H1 (cell line): ENCODE measurements at regions not wholly inside any gene's neighbourhood (a gene's known extent, or its start where the extent isn't known, plus 50 kb on each side); places are given as distances from the start of the nearest gene placed in this dataset.

Experiments used
- CTCF ChIA-PET: fragments of 300-600 bp; sonication (Branson Sonifier 250); formaldehyde crosslinking; loops from one replicate; lab custom pipeline; 2021; ENCODE audit not compliant: partially characterized antibody; lab: Charles Lee
- POLR2A ChIA-PET: fragments of 300-600 bp; sonication (Branson Sonifier 250); formaldehyde crosslinking; loops from one replicate; lab custom pipeline; 2021; ENCODE audit warnings: inconsistent platforms; ENCODE audit not compliant: partially characterized antibody; lab: Charles Lee
- DNase-seq, 2 experiments: peaks; one replicate each; pipeline versions ENCODE4 v3.0.0 to v3.0.0-alpha.2; 2010 to 2022; ENCODE audit warnings: low spot score in 2 of 2, low read depth in 1 of 2, mixed read lengths in 1 of 2
- FAIRE-seq: peaks from 2 replicates; lab custom pipeline; 2011; peaks lifted over from hg19 to GRCh38; lab: Jason Lieb, UNC
- H2AFZ ChIP-seq: 2 replicates; pipeline ENCODE4 v1.8.1; 2012; ENCODE audit warnings: low read length, inconsistent platforms
- H2AK5ac ChIP-seq: 2 replicates; pipeline ENCODE4 v1.6.1; 2013; ENCODE audit warnings: low read depth, low read length
- H2BK120ac ChIP-seq: replicated peaks from 2 replicates; pipeline ENCODE3; 2013; ENCODE audit warnings: low read depth, low read length, inconsistent platforms
- H2BK12ac ChIP-seq: 2 replicates; pipeline ENCODE4 v1.6.1; 2013; ENCODE audit warnings: low read depth, low read length
- H2BK15ac ChIP-seq: 2 replicates; pipeline ENCODE4 v1.6.1; 2013; ENCODE audit warnings: low read length
- H2BK20ac ChIP-seq: 2 replicates; pipeline ENCODE4 v1.6.1; 2013; ENCODE audit warnings: low read length
- H2BK5ac ChIP-seq: 2 replicates; pipeline ENCODE4 v1.6.1; 2013; ENCODE audit warnings: low read depth, low read length
- H3K14ac ChIP-seq: 2 replicates; pipeline ENCODE4 v1.6.1; 2013; ENCODE audit warnings: inconsistent platforms; ENCODE audit not compliant: insufficient read length
- H3K18ac ChIP-seq: 2 replicates; pipeline ENCODE4 v1.6.1; 2013; ENCODE audit warnings: low read length; ENCODE audit errors: extremely low read depth
- H3K23ac ChIP-seq: 2 replicates; pipeline ENCODE4 v1.6.1; 2013; ENCODE audit warnings: inconsistent platforms; ENCODE audit not compliant: insufficient read length
- H3K23me2 ChIP-seq: 2 replicates; pipeline ENCODE4 v1.6.1; 2013; ENCODE audit warnings: low read depth, low read length
- H3K27ac ChIP-seq: 2 replicates; pipeline ENCODE4 v1.6.1; 2011; ENCODE audit warnings: low read depth, low read length, inconsistent platforms
- H3K27me3 ChIP-seq, 4 experiments: replicated peaks in 1 of 4; 1 replicate in 1 of 4; 2 replicates in 3 of 4; pipeline versions ENCODE4 v1.6.1 to v1.8.1; 2011 to 2013; ENCODE audit warnings: low read length in 3 of 4, mild to moderate bottlenecking in 3 of 4, inconsistent platforms in 2 of 4, mixed read lengths in 2 of 4, moderate library complexity in 1 of 4; ENCODE audit not compliant: control insufficient read depth in 3 of 4, insufficient read depth in 3 of 4; ENCODE audit errors: extremely low read depth in 1 of 4
- H3K36me3 ChIP-seq, 4 experiments: 2 replicates each; pipeline versions ENCODE4 v1.6.1 to v1.8.1; 2011 to 2013; ENCODE audit warnings: mild to moderate bottlenecking in 4 of 4, low read length in 3 of 4, moderate library complexity in 2 of 4, control low read depth in 1 of 4, inconsistent platforms in 1 of 4; ENCODE audit not compliant: insufficient read depth in 4 of 4, control insufficient read depth in 2 of 4
- H3K4ac ChIP-seq: replicated peaks from 2 replicates; pipeline ENCODE3; 2013; ENCODE audit warnings: low read length, low read depth, mixed read lengths, inconsistent platforms; ENCODE audit not compliant: insufficient read length
- H3K4me1 ChIP-seq, 4 experiments: replicated peaks in 1 of 4; 1 replicate in 1 of 4; 2 replicates in 3 of 4; pipeline versions ENCODE4 v1.6.1 to v1.8.1; 2011 to 2013; ENCODE audit warnings: low read length in 3 of 4, inconsistent platforms in 2 of 4, mixed read lengths in 1 of 4; ENCODE audit not compliant: insufficient read depth in 4 of 4, control insufficient read depth in 3 of 4
- H3K4me2 ChIP-seq, 2 experiments: 2 replicates each; pipeline versions ENCODE4 v1.6.1 to v1.8.1; 2011 to 2013; ENCODE audit warnings: low read depth in 2 of 2, low read length in 2 of 2, control low read depth in 1 of 2, inconsistent platforms in 1 of 2, mild to moderate bottlenecking in 1 of 2; ENCODE audit not compliant: insufficient read depth in 1 of 2
- H3K4me3 ChIP-seq, 4 experiments: fragments of 200-600, 300-600 bp in 1 of 4; sonication (generic), shearing (Covaris generic), sonication (Bioruptor Twin) in 1 of 4; 2 replicates each; pipeline versions ENCODE4 v1.5.1 to v1.8.1; 2011 to 2016; ENCODE audit warnings: low read length in 4 of 4, low read depth in 3 of 4, control low read depth in 2 of 4, inconsistent platforms in 2 of 4, mild to moderate bottlenecking in 2 of 4, mixed read lengths in 1 of 4, moderate library complexity in 1 of 4; ENCODE audit not compliant: insufficient read depth in 2 of 4; ENCODE audit errors: extremely low read depth in 1 of 4
- H3K56ac ChIP-seq: replicated peaks from 2 replicates; pipeline ENCODE3; 2013; ENCODE audit warnings: low read depth, mild to moderate bottlenecking, mixed read lengths, low read length, inconsistent platforms; ENCODE audit not compliant: insufficient read length
- H3K79me1 ChIP-seq: 2 replicates; pipeline ENCODE4 v1.6.1; 2013; ENCODE audit warnings: low read depth, low read length, control low read depth
- H3K79me2 ChIP-seq, 2 experiments: 2 replicates each; pipeline versions ENCODE4 v1.6.1 to v1.8.1; 2012 to 2013; ENCODE audit warnings: low read length in 2 of 2, mild to moderate bottlenecking in 2 of 2, inconsistent platforms in 1 of 2; ENCODE audit not compliant: insufficient read depth in 2 of 2, control insufficient read depth in 1 of 2
- H3K9ac ChIP-seq, 4 experiments: replicated peaks in 1 of 4; 1 replicate in 1 of 4; 2 replicates in 3 of 4; pipeline versions ENCODE4 v1.6.1 to v1.8.1; 2011 to 2013; ENCODE audit warnings: low read depth in 3 of 4, low read length in 3 of 4, control low read depth in 2 of 4, mild to moderate bottlenecking in 2 of 4, moderate library complexity in 2 of 4, inconsistent platforms in 1 of 4; ENCODE audit errors: extremely low read depth in 1 of 4
- H3K9me3 ChIP-seq, 2 experiments: 2 replicates each; pipeline versions ENCODE4 v1.6.1 to v1.8.1; 2012 to 2013; ENCODE audit warnings: mild to moderate bottlenecking in 2 of 2, moderate library complexity in 2 of 2, control low read depth in 1 of 2, inconsistent platforms in 1 of 2, low read depth in 1 of 2, low read length in 1 of 2, mixed read lengths in 1 of 2; ENCODE audit not compliant: insufficient read depth in 2 of 2
- H4K20me1 ChIP-seq, 2 experiments: replicated peaks in 1 of 2; 2 replicates each; pipeline versions ENCODE3 to v1.8.1; 2011 to 2013; ENCODE audit warnings: inconsistent platforms in 2 of 2, low read length in 2 of 2, mild to moderate bottlenecking in 1 of 2; ENCODE audit not compliant: insufficient read depth in 2 of 2, control insufficient read depth in 1 of 2
- H4K5ac ChIP-seq: 2 replicates; pipeline ENCODE4 v1.6.1; 2013; ENCODE audit warnings: low read length, low read depth, mixed read lengths, inconsistent platforms; ENCODE audit not compliant: insufficient read length
- H4K8ac ChIP-seq: 2 replicates; pipeline ENCODE4 v1.8.0; 2013; ENCODE audit warnings: mild to moderate bottlenecking, moderate library complexity, low read length, inconsistent platforms; ENCODE audit not compliant: insufficient read depth; ENCODE audit errors: extremely low read depth
- H4K91ac ChIP-seq: replicated peaks from 2 replicates; pipeline ENCODE3; 2013; ENCODE audit warnings: low read length, mixed read lengths, inconsistent platforms; ENCODE audit not compliant: insufficient read length
- CTCF ChIP-seq, 3 experiments: IDR thresholded peaks; 1 replicate in 2 of 3; 2 replicates in 1 of 3; pipeline versions ENCODE4 v1.5.1 to v1.6.1; 2011; ENCODE audit warnings: low read length in 3 of 3, mild to moderate bottlenecking in 3 of 3, inconsistent platforms in 2 of 3, low read depth in 1 of 3, moderate library complexity in 1 of 3; ENCODE audit not compliant: insufficient read depth in 1 of 3; ENCODE audit errors: control extremely low read depth in 1 of 3
- GABPA ChIP-seq: IDR thresholded peaks from 2 replicates; pipeline ENCODE4 v1.6.1; 2011; ENCODE audit warnings: mild to moderate bottlenecking, low read length, moderate library complexity, borderline replicate concordance; ENCODE audit not compliant: insufficient read depth
- MAFK ChIP-seq: IDR thresholded peaks from 2 replicates; pipeline ENCODE4 v1.6.1; 2012; ENCODE audit warnings: low read depth, mild to moderate bottlenecking, improper control_type of control experiment, low read length
- RAD21 ChIP-seq, 2 experiments: IDR thresholded peaks in 1 of 2; conservative IDR thresholded peaks in 1 of 2; 2 replicates each; pipeline ENCODE4 v1.6.1; 2011; ENCODE audit warnings: low read depth in 2 of 2, low read length in 2 of 2, improper control_type of control experiment in 1 of 2, inconsistent platforms in 1 of 2, mild to moderate bottlenecking in 1 of 2, moderate library complexity in 1 of 2
- WGBS, 2 experiments: shearing (Covaris generic) in 1 of 2; methylation state at CpG; one replicate each; pipeline versions ENCODE4 v1.1.6 to v1.1.7; 2013 to 2015; ENCODE audit warnings: low lambda C conversion rate in 2 of 2, mixed read lengths in 2 of 2, inconsistent platforms in 1 of 2, low coverage in 1 of 2, missing lambda C conversion rate in 1 of 2; ENCODE audit not compliant: insufficient replicate concordance in 2 of 2, insufficient coverage in 1 of 2, insufficient read length in 1 of 2; ENCODE audit errors: extremely low coverage in 1 of 2, missing lambda C conversion rate in 1 of 2; 5-methylcytosine and 5-hydroxymethylcytosine counted together

GRCh38 chr1:57770772-57771171, 346.9 kb upstream of the DAB1 start:
- H2AK5ac ChIP-seq, result no peak overlapping the region
- no peak overlapping the region for H2BK20ac ChIP-seq
- H3K18ac ChIP-seq, result no peak overlapping the region
- H3K14ac ChIP-seq, result no peak overlapping the region
- no peaks in the 10 kb centered on the region for H3K79me1 ChIP-seq
- ChIA-PET CTCF (interaction anchor here (0.5 to 3.5 kb wide), 18 partner anchors 9 to 419 kb away, joined by 3 to 26 read pairs (median 3); no protein-coding TSS in a partner anchor), POLR2A (no interaction called here)
- no peak overlapping the region for H4K91ac ChIP-seq
- TF ChIP-seq RAD21 (IDR thresholded peaks at IDR 0.05 in 1 of 2, conservative IDR thresholded peaks at IDR 0.05 in 1 of 2; ENCODE audit: low read depth in 2 of 2, low read length in 2 of 2), result peak; percentile 23; a peak in 1 of 4 replicates
- no peak for TF ChIP-seq MAFK
- peak in 1 of 3 experiments; percentile 53; a peak in 1 of 4 replicates for TF ChIP-seq CTCF (IDR thresholded peaks at IDR 0.05; ENCODE audit: control extremely low read depth in 1 of 3, insufficient read depth in 1 of 3, low read depth in 1 of 3, low read length in 3 of 3)
- TF ChIP-seq GABPA, result no peak
- H3K27me3 ChIP-seq, result no peaks in the 10 kb centered on the region
- no peak overlapping the region for H3K4me2 ChIP-seq
- H3K4me3 ChIP-seq, result no peak overlapping the region
- no peak overlapping the region for H3K56ac ChIP-seq
- H3K9me3 ChIP-seq, result no peaks in the 10 kb centered on the region
- no peak for DNase-seq
- H3K4me1 ChIP-seq, result no peaks in the 10 kb centered on the region
- H3K79me2 ChIP-seq, result no peaks in the 10 kb centered on the region
- H3K27ac ChIP-seq, result no peak overlapping the region
- no peak overlapping the region for H3K9ac ChIP-seq
- H4K8ac ChIP-seq, result no peak overlapping the region
- no peak overlapping the region for H3K23ac ChIP-seq
- H4K5ac ChIP-seq, result no peak overlapping the region
- no peaks in the 10 kb centered on the region for H3K36me3 ChIP-seq
- no peak overlapping the region for H2BK120ac ChIP-seq
- H2AFZ ChIP-seq, result no peak overlapping the region
- H4K20me1 ChIP-seq, result no peaks in the 10 kb centered on the region
- no peak overlapping the region for H2BK5ac ChIP-seq
- H3K23me2 ChIP-seq, result no peaks in the 10 kb centered on the region; the same call in 1 of the 2 replicates
- peak; percentile 62 for FAIRE-seq
- no peak overlapping the region for H2BK12ac ChIP-seq
- H3K4ac ChIP-seq, result no peak overlapping the region
- WGBS, 2 experiments, result 81% methylated on average over 4 of the region's 4 CpGs; no CpG with 5 or more reads in 1 of the 2 experiments
- no peak overlapping the region for H2BK15ac ChIP-seq
